ENCODE measurements at regions not wholly inside any gene's neighbourhood (a gene's known extent, or its start where the extent isn't known, plus 50 kb on each side); places are given as distances from the start of the nearest gene placed in this dataset.

DNA sequence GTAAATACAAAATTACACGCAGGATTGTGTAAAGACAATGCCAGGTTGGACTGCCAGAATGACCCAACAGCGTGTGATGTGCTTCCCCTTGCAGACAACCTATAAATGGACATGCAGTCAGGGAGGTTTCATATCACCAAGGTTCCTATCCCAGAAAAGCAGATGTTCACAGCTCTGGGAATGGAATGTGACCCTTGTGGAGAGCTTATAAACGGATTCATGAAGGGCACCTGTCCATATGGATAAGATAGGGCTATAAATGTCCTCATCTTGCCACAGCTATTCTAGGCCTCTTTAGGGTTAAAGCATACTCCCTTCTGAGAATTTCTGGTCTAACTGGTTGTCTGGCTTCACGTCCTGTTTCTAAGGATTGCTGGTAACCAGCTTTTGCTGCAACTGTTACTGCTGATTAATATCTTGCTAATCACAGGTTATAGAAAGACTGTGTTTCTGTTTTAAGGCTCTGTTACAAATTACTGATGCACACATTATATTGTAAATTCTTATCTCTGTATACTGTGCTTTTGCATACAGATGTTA, 285.4 kb upstream of the HSFY2 start:
- Mint-ChIP-seq H3K36me3 (peaks cover 0 to 4% of the 10 kb centered on the region in 2 donors), H3K27ac (no peak overlapping the region), H3K9me3 (no peaks in the 10 kb centered on the region)
- ATAC-seq (no peak), DNase-seq (ENCODE audit: low spot score in 2 of 2) (no peak)

DNA sequence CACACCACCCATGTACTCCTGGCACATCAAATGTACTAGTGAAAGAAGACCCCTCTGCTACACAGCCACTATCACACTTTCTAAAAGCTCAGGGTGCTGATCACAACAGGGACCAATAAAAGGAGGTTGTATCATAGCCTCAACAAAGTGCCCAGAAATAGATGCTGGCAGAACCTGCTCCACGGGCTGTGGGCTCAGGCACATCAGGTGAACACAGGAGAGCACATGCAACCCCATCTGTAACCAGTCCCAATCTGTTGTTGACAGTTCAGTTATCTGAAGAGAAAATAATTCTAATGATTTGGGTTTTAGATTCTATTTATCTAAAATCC, 282.6 kb upstream of the HSFY2 start:
- ATAC-seq (no peak), DNase-seq (ENCODE audit: low spot score in 2 of 2) (no peak)
- Mint-ChIP-seq H3K36me3 (peaks cover 0 to 4% of the 10 kb centered on the region in 2 donors), H3K27ac (no peak overlapping the region), H3K9me3 (no peaks in the 10 kb centered on the region)

DNA sequence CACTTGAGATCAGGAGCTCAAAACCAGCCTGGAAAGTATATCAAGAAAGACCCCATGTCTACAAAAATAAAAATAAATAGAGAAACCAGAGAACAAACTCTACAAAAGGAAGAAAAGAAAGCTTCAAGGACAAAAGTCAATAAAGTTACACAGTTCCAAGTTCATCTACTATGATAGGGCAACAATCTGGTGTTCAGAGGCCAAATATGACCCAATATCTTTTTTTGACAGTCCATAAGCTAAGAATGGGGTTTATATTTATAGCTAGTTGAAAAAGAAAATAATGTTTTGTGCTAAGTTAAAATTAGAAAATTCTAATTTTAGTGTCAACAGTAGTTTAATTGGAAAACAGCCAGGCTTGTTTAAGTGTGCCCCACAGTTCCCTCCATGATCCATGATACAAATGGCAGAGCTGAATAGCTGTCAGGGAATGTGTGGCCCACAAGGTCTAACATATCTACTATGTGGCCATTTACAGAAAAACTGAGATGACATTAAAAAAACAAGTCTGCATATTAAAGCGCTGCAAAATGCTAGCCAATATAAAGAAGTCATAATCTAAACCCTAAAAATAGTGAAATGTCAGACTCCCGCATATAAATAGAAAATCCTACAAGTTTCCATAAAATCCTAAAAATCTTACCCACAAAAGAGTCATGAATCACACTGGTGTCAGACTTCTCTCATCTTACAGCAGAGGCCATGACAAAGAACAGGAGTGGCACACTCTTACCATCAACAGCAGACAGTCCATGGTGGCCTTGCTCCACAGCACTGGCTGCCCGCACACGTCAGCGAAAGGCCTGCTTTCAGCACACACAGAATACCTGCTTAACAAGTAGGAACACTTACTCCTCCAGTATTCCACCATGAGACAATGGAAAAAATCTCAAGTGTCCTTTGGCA, 281.9 kb upstream of the HSFY2 start:
- H3K36me3 Mint-ChIP-seq: peaks cover 0 to 4% of the 10 kb centered on the region in 2 donors
- ATAC-seq (no peak), DNase-seq (ENCODE audit: low spot score in 2 of 2) (no peak)
- H3K9me3 Mint-ChIP-seq: no peaks in the 10 kb centered on the region
- H3K27ac Mint-ChIP-seq: no peak overlapping the region

DNA sequence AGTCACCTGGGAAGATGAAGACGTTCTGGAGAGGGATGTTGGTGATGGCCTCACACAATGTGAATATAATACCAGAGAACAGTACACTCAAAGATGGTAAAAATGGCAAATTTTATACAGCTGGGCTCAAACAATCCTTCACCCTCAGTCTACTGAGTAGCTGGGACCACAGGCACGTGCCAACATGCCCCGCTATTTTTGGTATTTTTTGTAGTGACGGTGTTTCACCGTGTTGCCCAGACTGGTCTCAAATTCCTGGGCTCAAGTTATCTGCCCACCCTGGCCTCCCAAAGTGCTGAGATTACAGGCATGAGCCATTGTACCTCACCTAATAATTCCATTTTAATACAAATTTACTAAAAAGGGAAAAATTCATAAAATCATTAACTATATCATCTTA, 280.3 kb upstream of the HSFY2 start:
- H3K27ac Mint-ChIP-seq: no peak overlapping the region
- no peaks in the 10 kb centered on the region for H3K9me3 Mint-ChIP-seq
- H3K36me3 Mint-ChIP-seq: peaks cover 0 to 4% of the 10 kb centered on the region in 2 donors
- no peak for DNase-seq (ENCODE audit: low spot score in 2 of 2)
- no peak for ATAC-seq

DNA sequence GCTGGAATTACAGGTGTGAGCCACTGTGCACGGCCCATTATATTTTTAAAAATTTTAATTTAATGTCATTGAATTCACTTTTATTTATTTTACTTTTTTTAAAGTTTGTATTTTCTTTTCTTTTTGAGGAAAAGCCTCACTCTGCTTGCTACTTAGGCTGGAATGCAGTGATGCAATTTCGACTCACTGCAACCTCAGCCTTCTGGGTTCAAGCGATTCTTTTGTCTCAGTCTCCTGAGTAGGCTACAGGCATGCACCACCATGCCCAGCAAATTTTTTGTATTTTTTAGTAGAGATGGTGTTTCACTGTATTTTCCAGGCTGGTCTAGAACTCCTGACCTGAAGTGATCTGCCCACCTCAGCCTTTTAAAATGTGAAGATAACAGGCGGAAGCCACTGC, 277.5 kb upstream of the HSFY2 start:
- no peak overlapping the region for H3K27ac Mint-ChIP-seq
- H3K36me3 Mint-ChIP-seq: peaks cover 7 to 10% of the 10 kb centered on the region in 2 donors
- DNase-seq (ENCODE audit: low spot score in 2 of 2): no peak
- ATAC-seq: no peak
- H3K9me3 Mint-ChIP-seq: peaks cover 0 to 3% of the 10 kb centered on the region in 2 donors

DNA sequence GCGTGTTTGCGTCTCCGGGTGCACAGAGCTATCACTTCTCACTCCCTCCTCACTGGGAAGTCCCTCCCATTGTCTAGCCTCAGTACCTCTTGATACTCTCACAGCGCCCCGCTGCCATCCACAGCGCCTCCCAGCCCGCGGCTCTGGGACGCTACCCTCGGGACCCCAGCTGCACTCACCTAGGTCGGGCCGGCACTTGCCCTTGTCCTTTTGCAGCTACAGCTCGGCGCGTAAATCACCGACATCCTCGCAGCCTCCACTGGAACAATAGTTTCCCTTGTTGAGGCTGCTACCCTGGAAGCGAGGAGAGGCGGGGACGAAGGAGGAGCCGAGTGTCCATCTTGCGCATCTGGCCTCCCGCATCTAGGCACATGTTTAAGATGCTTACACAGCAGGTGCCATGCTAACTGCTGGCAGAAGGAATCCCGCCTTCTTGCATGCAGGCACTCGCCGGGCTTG, 269.5 kb upstream of the HSFY2 start:
- Mint-ChIP-seq H3K9me3 (peaks cover 5 to 8% of the 10 kb centered on the region in 2 donors), H3K36me3 (peaks cover 39 to 44% of the 10 kb centered on the region in 2 donors), H3K27ac (no peak overlapping the region)
- ATAC-seq (no peak), DNase-seq (ENCODE audit: low spot score in 2 of 2) (no peak)

DNA sequence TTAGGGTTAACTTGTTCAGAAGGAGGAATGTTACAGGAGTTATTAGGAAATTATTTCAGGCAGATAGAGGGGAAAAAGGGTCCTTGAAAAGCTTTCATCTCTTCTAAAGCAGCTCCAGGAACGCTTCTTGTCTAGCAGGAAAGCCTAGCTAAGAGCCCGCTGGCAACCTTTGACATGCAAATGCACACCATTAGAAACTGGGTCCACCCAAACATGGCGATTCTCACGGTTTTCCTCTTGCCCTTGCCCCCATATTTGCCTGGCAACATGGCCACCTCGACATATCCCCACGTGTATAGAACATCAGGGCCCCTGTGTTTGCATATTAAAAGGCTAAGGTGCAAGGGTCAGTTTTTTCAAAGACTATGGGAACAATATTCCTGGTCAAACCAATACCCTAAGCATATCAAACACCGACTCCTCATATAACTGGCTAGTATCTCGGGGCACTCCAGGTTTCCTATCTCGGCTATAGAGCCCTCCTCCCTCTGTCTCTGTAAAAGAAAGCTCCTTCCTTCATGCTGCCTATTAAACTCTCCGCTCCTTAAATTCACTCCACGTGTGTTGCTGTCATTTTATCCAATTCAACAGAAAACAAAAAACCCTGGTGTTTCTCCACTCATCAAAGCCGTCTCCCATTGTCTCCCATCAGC, 268.9 kb upstream of the HSFY2 start:
- no peak overlapping the region for H3K27ac Mint-ChIP-seq

DNA sequence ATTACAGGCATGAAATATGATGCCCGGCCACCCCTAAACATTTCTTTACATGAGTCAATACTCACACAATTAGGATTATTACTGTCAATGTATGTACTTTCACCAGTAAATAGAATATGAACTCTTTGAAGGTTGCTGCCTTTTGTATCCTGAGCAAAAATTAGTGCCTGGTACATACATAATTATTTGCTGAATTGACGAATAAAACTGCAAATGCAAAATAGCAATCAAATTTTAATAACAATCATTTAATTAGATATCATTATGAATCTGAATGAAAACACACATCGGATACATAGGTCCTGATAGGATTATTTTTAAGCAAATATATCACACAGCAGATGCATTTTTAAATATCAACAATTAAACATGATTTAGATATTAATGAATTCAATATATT, 253.1 kb upstream of the HSFY2 start:
- Mint-ChIP-seq H3K36me3 (no peaks in the 10 kb centered on the region), H3K9me3 (no peaks in the 10 kb centered on the region), H3K27ac (no peak overlapping the region)
- ATAC-seq (no peak), DNase-seq (ENCODE audit: low spot score in 2 of 2) (no peak)

More for the DNA sequence above, 268.9 kb upstream of the HSFY2 start:
- no peak for ATAC-seq
- no peak for DNase-seq (ENCODE audit: low spot score in 2 of 2)
- peaks cover 34 to 44% of the 10 kb centered on the region in 2 donors for H3K36me3 Mint-ChIP-seq
- peaks cover 5 to 8% of the 10 kb centered on the region in 2 donors for H3K9me3 Mint-ChIP-seq

DNA sequence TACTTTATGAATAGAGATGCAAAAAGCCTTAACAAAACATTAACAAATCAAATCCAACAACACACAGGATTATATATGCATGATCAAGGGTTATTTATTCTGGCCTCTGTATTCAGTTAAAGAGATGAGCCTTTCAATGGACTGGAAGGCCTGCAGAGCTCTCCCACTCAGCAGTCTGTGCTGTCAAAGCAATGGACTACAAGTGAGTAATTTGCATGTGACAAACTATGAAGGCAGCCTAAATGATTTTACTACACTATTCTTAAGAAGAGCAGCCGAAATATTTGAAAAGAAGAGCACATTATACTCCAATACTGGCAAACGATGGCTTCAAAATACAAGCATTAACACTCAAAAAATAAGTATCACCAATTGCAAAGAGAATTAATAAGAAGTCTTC, 250.4 kb upstream of the HSFY2 start:
- no peak for DNase-seq (ENCODE audit: low spot score in 2 of 2)
- no peaks in the 10 kb centered on the region for H3K9me3 Mint-ChIP-seq
- H3K27ac Mint-ChIP-seq: no peak overlapping the region

DNA sequence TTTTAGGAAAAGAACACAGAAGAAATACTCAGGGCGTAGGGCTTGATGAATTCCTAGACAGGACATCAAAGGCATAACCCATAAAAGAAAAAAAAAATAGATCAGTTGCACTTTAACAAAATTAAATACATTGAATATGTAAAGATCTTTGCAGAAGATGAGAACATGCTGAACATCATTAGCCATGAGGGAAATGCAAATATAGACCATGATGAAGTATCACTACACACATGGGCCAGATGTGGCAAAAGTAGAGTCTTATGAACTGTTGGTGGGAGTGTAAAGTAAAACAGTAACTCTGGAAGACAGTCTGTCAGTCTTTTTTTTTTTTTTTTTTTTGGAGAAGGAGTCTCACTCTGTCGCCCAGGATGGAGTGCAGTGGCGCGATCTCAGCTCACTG, 246.7 kb upstream of the HSFY2 start:
- Mint-ChIP-seq H3K9me3 (no peaks in the 10 kb centered on the region), H3K27ac (no peak overlapping the region), H3K36me3 (no peaks in the 10 kb centered on the region)
- ATAC-seq: no peak
- DNase-seq (ENCODE audit: low spot score in 2 of 2): no peak

More for the DNA sequence above, 250.4 kb upstream of the HSFY2 start:
- no peaks in the 10 kb centered on the region for H3K36me3 Mint-ChIP-seq
- ATAC-seq: no peak

DNA sequence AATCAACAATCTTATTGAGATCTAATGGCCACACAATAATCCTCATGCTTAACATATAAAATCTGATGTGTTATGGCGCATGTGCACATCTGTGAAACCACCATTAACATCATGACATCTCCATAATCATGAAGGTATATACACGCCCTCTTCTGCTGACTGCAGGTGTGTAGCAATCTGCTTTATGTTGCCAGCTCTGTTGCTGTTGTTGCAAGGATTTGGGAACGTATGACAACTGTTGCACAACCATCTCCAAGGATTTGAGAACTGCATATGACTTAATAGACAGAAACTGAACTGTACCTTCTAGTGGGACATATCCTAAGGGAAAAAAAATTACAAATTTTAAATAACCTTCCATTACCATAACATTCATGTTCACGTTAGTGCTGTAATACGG, 243.5 kb upstream of the HSFY2 start:
- Mint-ChIP-seq H3K36me3 (no peaks in the 10 kb centered on the region), H3K9me3 (no peaks in the 10 kb centered on the region), H3K27ac (no peak overlapping the region)
- no peak for ATAC-seq
- no peak for DNase-seq (ENCODE audit: low spot score in 2 of 2)

DNA sequence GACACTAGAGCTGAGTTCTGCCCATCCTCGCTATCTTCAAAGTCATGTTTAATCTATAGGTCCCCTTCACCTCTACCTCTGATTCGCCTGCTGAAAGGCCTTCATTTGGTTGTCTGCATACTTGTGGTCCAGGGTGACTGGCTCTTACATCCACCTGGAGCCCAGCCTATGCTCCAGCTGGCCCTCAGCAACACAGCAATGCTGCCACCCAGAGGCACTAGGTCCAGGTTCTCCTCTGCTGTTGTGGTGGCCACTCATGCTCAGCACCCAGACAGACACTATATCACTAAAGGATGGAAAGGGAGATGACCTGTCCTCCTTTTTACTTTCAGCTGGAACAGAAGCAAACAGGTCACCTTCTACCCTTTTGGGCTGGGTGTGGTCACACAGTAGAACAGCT, 242.3 kb upstream of the HSFY2 start:
- no peaks in the 10 kb centered on the region for H3K36me3 Mint-ChIP-seq
- H3K9me3 Mint-ChIP-seq: no peaks in the 10 kb centered on the region
- no peak overlapping the region for H3K27ac Mint-ChIP-seq
- ATAC-seq (no peak), DNase-seq (ENCODE audit: low spot score in 2 of 2) (no peak)

DNA sequence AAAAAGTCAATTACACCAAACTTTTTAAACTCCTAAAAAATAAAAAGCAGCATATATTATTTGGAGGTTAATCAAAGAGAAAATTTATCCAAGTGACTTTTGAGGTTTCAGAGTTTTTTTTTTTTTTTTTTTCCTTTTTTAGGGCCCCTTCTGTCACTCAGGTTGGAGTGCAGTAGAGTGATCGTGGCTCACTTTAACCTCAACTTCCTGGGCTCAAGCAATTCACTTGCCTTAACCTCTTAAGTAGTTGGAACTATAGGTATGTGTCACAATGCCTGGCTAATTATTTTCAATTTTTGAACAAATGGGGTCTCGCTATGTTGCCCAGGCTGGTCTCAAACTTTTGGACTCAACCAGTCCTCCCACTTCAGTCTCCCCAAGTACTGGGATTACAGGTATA, 241.7 kb upstream of the HSFY2 start:
- H3K36me3 Mint-ChIP-seq: no peaks in the 10 kb centered on the region
- no peaks in the 10 kb centered on the region for H3K9me3 Mint-ChIP-seq
- ATAC-seq (no peak), DNase-seq (ENCODE audit: low spot score in 2 of 2) (no peak)
- no peak overlapping the region for H3K27ac Mint-ChIP-seq

DNA sequence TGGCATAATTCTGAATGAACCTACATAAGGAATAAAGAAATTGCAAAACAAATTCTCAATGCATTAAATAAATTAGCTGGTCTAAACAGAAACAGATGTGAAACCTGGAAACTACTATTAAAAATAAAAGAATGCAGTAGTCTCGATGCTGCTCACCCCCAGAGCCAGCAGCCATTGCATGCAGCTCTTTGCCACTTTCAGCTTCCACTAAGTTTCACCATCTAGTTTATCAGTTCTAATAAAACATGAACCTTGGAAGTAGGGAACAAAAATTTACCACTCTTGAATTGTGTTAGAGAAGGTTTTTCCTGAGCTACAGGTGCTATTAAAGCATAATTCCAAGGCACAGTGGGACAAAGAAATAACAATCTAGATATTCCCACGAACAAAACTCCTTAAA, 239.4 kb upstream of the HSFY2 start:
- H3K36me3 Mint-ChIP-seq: no peaks in the 10 kb centered on the region
- ATAC-seq (no peak), DNase-seq (ENCODE audit: low spot score in 2 of 2) (no peak)
- H3K9me3 Mint-ChIP-seq: no peaks in the 10 kb centered on the region
- H3K27ac Mint-ChIP-seq: no peak overlapping the region

DNA sequence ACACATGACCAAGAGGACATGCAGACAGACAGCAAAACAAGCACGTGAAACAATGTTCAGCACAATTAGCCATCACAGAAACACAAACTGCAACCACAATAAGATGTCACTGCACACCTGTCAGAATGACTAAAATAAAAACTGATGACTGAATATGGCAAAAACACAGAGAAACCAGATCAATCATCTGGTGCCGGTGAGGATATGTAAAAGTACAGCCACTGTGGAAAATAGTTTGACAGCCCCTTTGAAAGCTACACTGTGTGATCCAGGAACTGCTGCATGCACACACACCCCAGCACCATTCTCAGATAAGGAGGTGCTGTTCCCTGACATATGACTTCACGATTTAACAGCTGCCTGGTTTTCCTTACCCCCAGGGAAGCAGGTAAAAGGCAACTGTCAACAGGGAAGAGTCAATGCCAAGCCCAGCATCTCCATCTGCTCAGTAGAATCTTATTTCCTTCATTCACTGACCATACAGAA, 238.1 kb upstream of the HSFY2 start:
- ATAC-seq (peak; percentile 86 to 96), DNase-seq (ENCODE audit: low spot score in 2 of 2) (peak in 1 of 2 donors; percentile 4)
- H3K27ac Mint-ChIP-seq: no peak overlapping the region
- H3K9me3 Mint-ChIP-seq: peaks cover 0 to 4% of the 10 kb centered on the region in 2 donors
- H3K36me3 Mint-ChIP-seq: peaks cover 4% of the 10 kb centered on the region in 2 donors

DNA sequence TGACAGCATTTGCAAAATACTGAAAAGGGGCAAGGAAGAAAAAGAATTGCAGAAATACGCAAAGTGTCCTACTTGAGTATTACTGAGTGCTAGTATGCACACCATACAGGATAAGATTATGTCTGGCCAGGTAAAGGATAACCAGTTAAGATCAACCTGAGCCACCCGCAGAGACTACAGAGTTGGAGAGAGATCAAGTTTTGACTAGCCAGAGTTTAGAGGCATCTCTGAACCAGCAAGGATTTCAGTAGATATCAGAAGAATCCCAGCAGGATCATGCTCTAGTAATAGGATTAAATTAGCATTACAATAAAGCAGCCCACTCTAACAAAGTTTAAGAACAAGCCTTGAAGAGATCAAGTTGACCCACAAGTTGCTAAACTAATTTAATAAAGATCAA, 232.7 kb upstream of the HSFY2 start:
- DNase-seq (ENCODE audit: low spot score in 2 of 2) (no peak), ATAC-seq (no peak)
- Mint-ChIP-seq H3K36me3 (peaks cover 4% of the 10 kb centered on the region in 2 donors), H3K27ac (no peak overlapping the region), H3K9me3 (peaks cover 0 to 5% of the 10 kb centered on the region in 2 donors)

DNA sequence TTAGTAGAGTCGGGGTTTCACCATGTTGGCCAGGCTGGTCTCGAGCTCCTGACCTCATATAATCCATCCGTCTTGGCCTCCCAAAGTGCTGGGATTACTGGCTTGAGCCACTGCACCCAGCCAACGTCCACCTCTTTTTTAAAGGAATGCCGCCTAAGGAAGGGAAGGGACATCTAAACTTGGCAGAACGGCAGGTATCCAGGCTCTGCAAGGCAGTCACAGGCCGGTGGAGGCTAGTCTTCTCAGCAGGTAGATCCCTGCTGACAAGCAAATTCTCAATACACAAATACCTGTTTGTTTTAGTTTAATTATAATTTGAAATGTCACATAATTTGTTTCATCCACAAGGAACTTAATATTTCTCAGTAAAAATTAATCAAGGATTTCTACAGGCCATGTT, 232.0 kb upstream of the HSFY2 start:
- DNase-seq (ENCODE audit: low spot score in 2 of 2): no peak
- Mint-ChIP-seq H3K27ac (no peak overlapping the region), H3K9me3 (peaks cover 0 to 5% of the 10 kb centered on the region in 2 donors), H3K36me3 (peaks cover 4% of the 10 kb centered on the region in 2 donors)
- ATAC-seq: no peak
